ENCODE measurements at regions not wholly inside any gene's neighbourhood (a gene's known extent, or its start where the extent isn't known, plus 50 kb on each side); places are given as distances from the start of the nearest gene placed in this dataset.

GRCh38 chr1:239125893-239126292, 260.5 kb upstream of the CHRM3 start:
- Histone ChIP-seq H3K36me3 (ENCODE audit: control insufficient read depth, insufficient read depth, low read length) (no peaks in the 10 kb centered on the region), H3K4me3 (ENCODE audit: low read depth, low read length) (no peak overlapping the region), H3K4me1 (no peaks in the 10 kb centered on the region), H3K9me3 (no peaks in the 10 kb centered on the region), H3K27me3 (replicated peaks; ENCODE audit: control insufficient read depth, insufficient read depth, low read length) (no peaks in the 10 kb centered on the region)
- H3K36me3 Mint-ChIP-seq (ENCODE audit: insufficient read depth, unreplicated experiment) = no peaks in the 10 kb centered on the region
- H3K4me1 Mint-ChIP-seq (ENCODE audit: low read depth, unreplicated experiment) = no peaks in the 10 kb centered on the region
- no peak for DNase-seq
- CTCF ChIA-PET = no interaction called here
- no peak overlapping the region for H3K27ac Mint-ChIP-seq (ENCODE audit: unreplicated experiment)
- POLR2A ChIA-PET = no interaction called here
- H3K4me3 Mint-ChIP-seq (ENCODE audit: unreplicated experiment) = no peak overlapping the region
- BruUV-seq (replicated peaks) = no TSS peak
- H3K27me3 Mint-ChIP-seq (ENCODE audit: insufficient read depth, unreplicated experiment) = peaks cover 4% of the 10 kb centered on the region
- no peak for TF ChIP-seq CTCF (IDR thresholded peaks at IDR 0.05; ENCODE audit: insufficient read depth in 1 of 2, low read depth in 1 of 2, low read length in 1 of 2, severe bottlenecking in 1 of 2, unreplicated experiment in 1 of 2)
- intact Hi-C loops (cut with micrococcal nuclease; ENCODE audit: unreplicated experiment) = no loop called here
- H3K9me3 Mint-ChIP-seq (ENCODE audit: unreplicated experiment) = no peaks in the 10 kb centered on the region

GRCh38 chr1:239125027-239125426, 261.3 kb upstream of the CHRM3 start:
- intact Hi-C loops (cut with micrococcal nuclease; ENCODE audit: unreplicated experiment) = no loop called here
- Histone ChIP-seq H3K9me3 (no peaks in the 10 kb centered on the region), H3K36me3 (ENCODE audit: control insufficient read depth, insufficient read depth, low read length) (no peaks in the 10 kb centered on the region), H3K4me1 (no peaks in the 10 kb centered on the region), H3K27me3 (replicated peaks; ENCODE audit: control insufficient read depth, insufficient read depth, low read length) (no peaks in the 10 kb centered on the region), H3K4me3 (ENCODE audit: low read depth, low read length) (no peak overlapping the region)
- Mint-ChIP-seq H3K4me1 (ENCODE audit: low read depth, unreplicated experiment) (no peaks in the 10 kb centered on the region), H3K36me3 (ENCODE audit: insufficient read depth, unreplicated experiment) (no peaks in the 10 kb centered on the region), H3K27ac (ENCODE audit: unreplicated experiment) (no peak overlapping the region), H3K27me3 (ENCODE audit: insufficient read depth, unreplicated experiment) (peaks cover 4% of the 10 kb centered on the region), H3K4me3 (ENCODE audit: unreplicated experiment) (no peak overlapping the region), H3K9me3 (ENCODE audit: unreplicated experiment) (no peaks in the 10 kb centered on the region)
- ChIA-PET POLR2A (no interaction called here), CTCF (no interaction called here)
- DNase-seq = no peak
- no TSS peak for BruUV-seq (replicated peaks)
- TF ChIP-seq CTCF (IDR thresholded peaks at IDR 0.05; ENCODE audit: insufficient read depth in 1 of 2, low read depth in 1 of 2, low read length in 1 of 2, severe bottlenecking in 1 of 2, unreplicated experiment in 1 of 2) = no peak

GRCh38 chr1:239123260-239123659, 263.1 kb upstream of the CHRM3 start:
- intact Hi-C loops (cut with micrococcal nuclease; ENCODE audit: unreplicated experiment) = no loop called here
- BruUV-seq (replicated peaks) = no TSS peak
- H3K27ac Mint-ChIP-seq (ENCODE audit: unreplicated experiment) = no peak overlapping the region
- H3K9me3 Mint-ChIP-seq (ENCODE audit: unreplicated experiment) = no peaks in the 10 kb centered on the region
- H3K4me1 Mint-ChIP-seq (ENCODE audit: low read depth, unreplicated experiment) = no peaks in the 10 kb centered on the region
- no peak overlapping the region for H3K4me3 Mint-ChIP-seq (ENCODE audit: unreplicated experiment)
- Histone ChIP-seq H3K4me1 (no peaks in the 10 kb centered on the region), H3K9me3 (no peaks in the 10 kb centered on the region), H3K27me3 (replicated peaks; ENCODE audit: control insufficient read depth, insufficient read depth, low read length) (no peaks in the 10 kb centered on the region), H3K4me3 (ENCODE audit: low read depth, low read length) (no peak overlapping the region), H3K36me3 (ENCODE audit: control insufficient read depth, insufficient read depth, low read length) (no peaks in the 10 kb centered on the region)
- no peak for DNase-seq
- POLR2A ChIA-PET = no interaction called here
- CTCF ChIA-PET = no interaction called here
- peaks cover 4% of the 10 kb centered on the region for H3K27me3 Mint-ChIP-seq (ENCODE audit: insufficient read depth, unreplicated experiment)
- TF ChIP-seq CTCF (IDR thresholded peaks at IDR 0.05; ENCODE audit: insufficient read depth in 1 of 2, low read depth in 1 of 2, low read length in 1 of 2, severe bottlenecking in 1 of 2, unreplicated experiment in 1 of 2) = no peak
- no peaks in the 10 kb centered on the region for H3K36me3 Mint-ChIP-seq (ENCODE audit: insufficient read depth, unreplicated experiment)

Measured in Caco-2 (cell line).